ENCODE measurements at regions not wholly inside any gene's neighbourhood (a gene's known extent, or its start where the extent isn't known, plus 50 kb on each side); places are given as distances from the start of the nearest gene placed in this dataset.
A peak's percentile ranks its signal among the peaks of the same experiment; 100 is the strongest.
"Not testable (repeated sequence)": the region's sequence is repeated elsewhere in the genome, so short reads cannot be mapped to it uniquely, and the experiment has no call there.

DNA sequence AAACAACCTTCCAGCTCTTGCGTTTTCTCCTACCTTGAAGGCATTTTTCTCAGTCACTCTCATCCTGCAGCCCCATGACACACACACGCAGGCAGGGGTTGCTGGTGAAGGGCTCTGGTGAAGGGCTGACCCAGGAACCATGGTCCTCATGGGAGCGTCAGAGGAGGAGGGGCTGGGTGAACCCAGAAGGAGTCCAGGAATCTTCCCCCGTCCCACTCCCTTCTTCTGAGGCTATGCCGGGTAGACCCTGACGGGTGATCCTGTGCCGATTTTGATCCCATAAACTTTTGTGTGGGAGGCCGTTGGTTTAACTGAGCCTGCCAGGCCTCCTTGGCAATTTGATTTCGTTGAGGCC is 278.4 kb upstream of the FOXF1 start:
- DNase-seq (ENCODE audit: low spot score), result no peak

DNA sequence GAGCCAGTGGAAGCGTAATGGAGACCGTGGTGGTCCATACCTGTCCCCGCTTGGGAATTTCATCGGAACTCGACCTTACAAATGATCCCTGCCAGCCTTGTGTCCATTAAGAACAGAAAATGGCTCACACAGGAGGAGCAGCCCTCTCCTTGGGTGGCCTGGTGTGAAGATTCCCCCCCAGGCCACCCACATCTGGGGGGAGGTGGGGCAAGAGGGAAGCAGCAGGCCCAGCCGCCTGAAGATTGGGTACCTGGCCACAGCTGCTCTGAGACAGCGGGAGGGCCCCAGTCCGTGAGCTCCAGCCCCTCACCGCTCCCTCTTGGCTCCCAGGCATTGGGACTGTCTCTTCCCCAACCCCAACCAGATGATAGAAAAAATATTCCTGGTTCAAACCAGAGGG is 277.8 kb upstream of the FOXF1 start:
- no peak for DNase-seq (ENCODE audit: low spot score)

- not testable (repeated sequence) for DNase-seq (ENCODE audit: low spot score)
Observed at GRCh38 chr16:86233506-86233905, 276.8 kb upstream of the FOXF1 start.

DNA sequence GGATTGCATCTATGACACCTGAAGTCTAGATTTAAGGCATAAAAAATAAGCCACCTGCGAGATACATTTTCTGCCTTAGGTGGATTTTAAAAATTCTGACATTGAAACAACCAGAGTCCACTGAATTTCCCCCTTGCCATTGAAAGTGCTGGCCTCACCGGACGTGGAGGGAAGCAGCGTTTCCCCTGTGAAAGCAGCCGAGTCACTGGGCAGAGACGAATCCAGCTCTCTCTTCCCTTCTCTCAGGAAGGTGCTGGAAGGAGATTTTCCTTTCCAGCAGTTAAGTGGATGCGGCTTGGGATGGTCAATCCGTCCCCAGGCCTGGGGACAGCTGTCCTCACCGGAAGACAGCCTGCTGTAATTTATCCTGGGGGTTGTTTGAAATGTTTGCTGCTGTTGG is 270.9 kb upstream of the FOXF1 start:
- DNase-seq (ENCODE audit: low spot score), result no peak

DNA sequence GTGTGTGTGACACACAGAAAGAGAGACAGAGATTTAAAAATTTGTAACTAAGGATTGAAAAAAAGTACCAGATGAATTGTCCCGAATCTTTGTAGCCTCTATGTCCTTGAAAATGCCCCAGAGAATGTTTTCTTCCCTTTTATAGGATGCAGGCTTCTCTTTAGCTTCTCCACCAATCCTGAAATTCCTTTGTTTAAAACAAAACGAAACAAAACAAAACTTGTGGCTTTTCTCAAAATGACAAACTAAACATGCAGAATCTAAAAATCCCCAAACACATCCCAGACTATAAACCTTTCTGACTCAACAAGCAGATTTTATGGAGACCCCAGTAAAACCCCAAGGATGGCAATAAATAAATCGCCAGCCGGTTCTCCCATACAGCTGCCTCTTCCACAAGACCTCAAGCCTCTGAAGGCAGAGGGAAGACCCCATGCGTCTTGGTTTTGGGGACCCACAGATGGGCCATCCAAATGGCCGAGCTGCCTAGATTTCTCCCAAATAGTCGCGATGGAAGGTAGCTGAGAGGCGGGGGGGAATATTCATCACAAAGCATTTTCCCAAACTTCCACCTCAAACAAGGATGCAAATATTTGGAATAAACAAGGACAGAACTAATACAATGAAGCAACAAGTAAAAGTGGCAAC is 269.5 kb upstream of the FOXF1 start:
- DNase-seq (ENCODE audit: low spot score), result no peak

GRCh38 chr16:86241681-86242080 is 268.6 kb upstream of the FOXF1 start:
- no peak for DNase-seq (ENCODE audit: low spot score)

DNA sequence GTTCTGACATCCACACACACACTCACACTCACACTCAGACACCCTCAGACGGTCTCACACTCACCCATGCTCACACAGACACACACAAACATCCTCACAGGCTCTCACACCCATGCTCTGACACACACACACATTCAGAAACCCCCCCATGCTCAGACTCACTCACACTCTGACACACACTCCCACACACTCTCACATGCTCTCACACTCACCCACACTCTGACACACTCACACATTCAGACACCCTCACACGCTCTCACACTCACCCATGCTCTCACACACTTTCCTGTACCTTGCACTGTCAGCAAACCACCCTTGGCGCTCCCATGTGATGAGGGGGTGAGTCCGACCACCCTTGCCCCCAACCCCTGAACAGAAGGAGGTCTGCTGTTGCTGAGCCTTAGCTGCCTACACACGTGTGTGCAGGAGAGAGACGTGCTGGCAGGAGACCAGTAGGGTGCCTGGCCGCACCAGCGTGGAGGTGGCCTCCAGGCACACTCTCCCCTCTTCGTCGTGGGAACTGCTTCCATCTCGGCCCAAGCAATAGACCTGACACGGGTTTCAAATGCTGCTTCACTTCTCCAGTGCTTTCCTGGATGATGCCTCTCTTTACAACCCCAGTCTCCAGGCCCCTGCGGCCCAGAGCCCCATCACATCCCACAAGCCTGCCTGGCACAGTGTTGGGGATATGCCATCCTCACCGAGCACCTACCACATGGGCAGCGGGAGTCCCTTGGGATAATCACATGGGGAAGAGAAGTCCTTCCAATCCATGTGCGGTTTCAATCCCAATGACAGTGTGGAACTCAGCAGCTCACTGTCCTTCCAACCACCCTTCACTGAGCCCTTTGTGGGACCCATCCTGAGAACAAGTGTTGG is 267.8 kb upstream of the FOXF1 start:
- no peak for DNase-seq (ENCODE audit: low spot score)

GRCh38 chr16:86243123-86243473 is 267.2 kb upstream of the FOXF1 start:
- no peak for DNase-seq (ENCODE audit: low spot score)

DNA sequence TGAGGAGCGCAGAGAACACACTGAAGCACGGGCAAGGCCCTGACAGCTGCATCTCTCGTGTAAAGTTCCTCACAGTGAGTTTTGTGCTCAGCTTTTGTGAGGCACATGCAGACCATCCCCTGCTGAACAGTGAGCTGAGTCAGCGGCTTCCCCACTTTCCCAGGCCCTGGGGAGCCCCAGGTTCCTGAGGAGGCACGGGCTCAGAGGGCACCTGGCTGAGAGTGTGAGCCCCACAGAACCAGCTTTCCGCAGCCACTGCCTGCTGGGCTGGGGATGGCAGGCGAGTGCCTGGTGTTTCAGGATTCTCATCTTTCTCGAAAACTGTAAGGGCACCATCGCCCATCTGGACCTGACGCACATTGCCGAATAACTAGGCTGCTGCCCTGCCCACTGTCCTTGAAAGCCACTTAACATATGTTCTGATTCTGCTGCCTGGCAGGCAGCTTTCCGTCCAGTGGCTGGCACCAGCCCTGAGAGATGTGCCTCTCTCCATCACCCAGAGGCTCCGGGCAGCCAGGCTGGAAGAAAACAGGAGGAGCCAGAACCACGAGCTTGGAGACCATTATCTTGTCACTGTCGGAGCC is 266.7 kb upstream of the FOXF1 start:
- DNase-seq (ENCODE audit: low spot score), result no peak

DNA sequence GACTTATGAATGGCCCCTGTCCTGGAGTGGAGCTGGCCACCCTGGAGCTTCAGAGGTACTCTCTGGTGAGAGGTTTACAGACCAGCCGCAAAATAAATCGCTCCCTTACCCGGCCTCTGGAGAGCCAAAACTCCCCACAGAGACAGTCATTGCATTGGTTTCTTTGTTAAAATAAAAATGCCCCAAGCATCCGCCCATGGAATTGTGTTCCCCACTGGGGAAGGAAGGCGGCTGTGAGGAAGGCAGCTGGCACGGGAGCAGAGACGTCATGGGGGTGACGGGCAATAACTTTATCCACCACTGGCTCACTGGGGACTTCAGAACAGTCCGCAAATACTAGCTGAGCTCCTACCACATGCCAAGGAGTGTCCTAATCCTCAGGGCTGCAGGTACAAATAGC is 266.2 kb upstream of the FOXF1 start:
- no peak for DNase-seq (ENCODE audit: low spot score)

- no peak for DNase-seq (ENCODE audit: low spot score)
Observed at GRCh38 chr16:86244936-86245335, 265.4 kb upstream of the FOXF1 start.

DNA sequence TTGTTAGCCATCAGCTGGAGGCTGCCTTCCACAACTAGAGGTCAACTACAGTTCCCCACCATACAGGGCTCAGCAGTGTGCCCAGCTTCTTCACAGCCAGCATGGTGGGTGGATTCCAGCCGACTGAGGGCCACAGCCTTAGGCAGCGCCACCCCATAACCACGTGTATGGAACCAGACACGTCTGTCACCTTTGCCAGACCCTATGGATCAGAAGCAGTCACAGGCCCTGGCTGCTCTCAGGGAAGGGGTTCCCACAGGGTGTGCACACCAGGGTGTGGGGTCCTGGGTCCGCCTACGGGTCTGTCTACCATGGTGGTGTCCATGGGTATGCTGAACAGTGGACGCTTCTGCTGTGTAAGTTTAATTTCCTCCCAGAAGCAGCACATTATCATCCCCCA is 265.0 kb upstream of the FOXF1 start:
- DNase-seq (ENCODE audit: low spot score), result no peak

DNA sequence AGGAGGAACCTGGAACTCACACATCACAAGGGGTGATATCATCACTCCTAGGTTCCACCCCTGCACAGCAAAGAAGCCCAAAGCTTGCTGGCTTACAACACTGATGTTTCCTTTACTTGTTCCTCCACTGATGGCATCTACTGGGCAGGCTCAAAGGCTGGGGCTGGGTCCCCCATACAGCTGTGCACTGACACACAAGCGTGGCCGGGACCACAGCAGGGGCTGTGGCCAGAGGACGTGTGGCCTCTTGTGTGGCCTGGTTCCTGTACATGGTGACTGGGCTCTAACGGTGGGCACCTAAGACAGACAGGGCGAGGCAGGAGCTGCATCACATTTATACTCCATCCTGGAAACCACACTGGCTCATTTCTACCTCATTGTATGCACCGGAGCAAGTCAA is 264.4 kb upstream of the FOXF1 start:
- no peak for DNase-seq (ENCODE audit: low spot score)

GRCh38 chr16:86248310-86248905 is 261.9 kb upstream of the FOXF1 start:
- no peak for DNase-seq (ENCODE audit: low spot score)

- DNase-seq (ENCODE audit: low spot score), result no peak
Observed at GRCh38 chr16:86249631-86250030, 260.7 kb upstream of the FOXF1 start.

DNA sequence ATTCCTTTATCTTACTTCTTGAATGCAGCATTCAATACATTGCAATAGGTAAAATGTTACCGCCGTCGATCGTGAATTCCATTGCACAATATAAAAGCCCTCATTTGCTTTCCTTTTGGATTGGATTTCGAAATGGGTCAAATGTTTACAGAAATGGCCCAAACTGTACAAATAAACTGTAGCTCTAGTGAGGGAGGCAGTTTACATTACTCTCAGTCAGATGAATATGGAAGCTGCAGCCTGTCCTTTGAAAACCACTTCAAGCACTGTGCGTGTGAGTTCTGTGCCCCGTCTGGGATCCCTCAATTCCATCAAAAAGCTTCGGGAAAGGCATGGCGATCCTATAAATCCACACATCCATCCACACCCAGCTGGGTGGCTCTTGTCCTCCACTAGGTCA is 258.6 kb upstream of the FOXF1 start:
- DNase-seq (ENCODE audit: low spot score), result no peak

- DNase-seq (ENCODE audit: low spot score), result peak; percentile 49
Observed at GRCh38 chr16:86252596-86252995, 257.7 kb upstream of the FOXF1 start.

- DNase-seq (ENCODE audit: low spot score), result no peak
Observed at GRCh38 chr16:86255966-86256365, 254.4 kb upstream of the FOXF1 start.

DNA sequence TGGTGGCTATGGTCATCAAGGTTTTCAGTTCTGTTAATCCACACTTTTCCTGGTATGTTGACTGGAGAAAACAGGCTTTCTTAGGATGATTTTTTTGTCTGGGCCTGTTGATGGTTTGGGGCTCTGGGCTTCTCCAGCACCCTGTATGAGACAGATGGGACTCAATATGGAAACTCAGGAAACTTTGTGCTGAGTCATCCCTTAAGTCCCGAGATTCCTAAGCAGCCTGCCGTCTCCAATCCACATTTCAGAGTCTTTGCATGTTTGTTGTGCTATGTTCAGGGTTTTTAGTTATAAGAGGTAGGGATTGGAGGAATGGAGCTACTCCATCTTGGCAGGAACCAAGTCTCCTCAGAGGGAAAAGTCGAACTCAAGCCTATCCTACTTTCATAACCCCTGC is 253.3 kb upstream of the FOXF1 start:
- DNase-seq (ENCODE audit: low spot score), result no peak

DNA sequence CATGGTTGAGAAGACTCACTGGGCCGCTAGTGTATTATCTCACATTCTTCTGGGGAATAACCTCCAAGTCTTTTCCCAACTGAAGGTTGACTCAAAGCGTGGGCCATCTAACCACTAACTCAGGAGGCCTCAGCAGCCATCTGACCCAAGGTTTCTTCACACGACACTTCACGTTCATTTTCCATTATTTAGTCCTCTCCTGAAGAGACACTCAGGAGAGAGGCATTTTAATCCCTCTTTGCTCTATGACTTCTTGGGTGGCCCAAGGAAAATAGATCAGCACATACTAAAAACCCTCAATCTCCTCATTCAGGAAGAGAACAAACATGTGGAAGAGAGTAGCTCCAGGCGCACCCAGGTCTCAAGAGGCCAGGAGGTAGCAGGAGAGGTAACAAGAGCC is 252.8 kb upstream of the FOXF1 start:
- no peak for DNase-seq (ENCODE audit: low spot score)

DNA sequence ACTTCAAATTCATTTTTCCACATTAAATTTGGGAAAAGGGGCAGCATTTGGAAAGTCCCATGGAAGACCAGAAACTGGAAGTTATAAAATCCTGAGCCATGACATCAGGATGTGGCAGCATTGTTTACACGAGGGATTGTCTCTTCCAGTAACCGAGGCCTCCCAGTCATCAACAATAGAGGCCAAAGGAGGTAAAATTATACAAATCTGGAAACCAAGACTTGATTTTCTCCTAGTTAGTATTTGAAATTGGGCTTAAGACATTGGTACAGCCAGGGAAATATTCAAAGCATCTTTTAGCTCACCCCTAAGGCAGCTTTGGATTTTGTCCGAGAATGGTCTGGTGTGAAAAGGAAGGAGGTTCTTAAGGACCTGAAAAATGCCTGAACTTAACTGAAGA is 251.6 kb upstream of the FOXF1 start:
- DNase-seq (ENCODE audit: low spot score), result no peak

DNA sequence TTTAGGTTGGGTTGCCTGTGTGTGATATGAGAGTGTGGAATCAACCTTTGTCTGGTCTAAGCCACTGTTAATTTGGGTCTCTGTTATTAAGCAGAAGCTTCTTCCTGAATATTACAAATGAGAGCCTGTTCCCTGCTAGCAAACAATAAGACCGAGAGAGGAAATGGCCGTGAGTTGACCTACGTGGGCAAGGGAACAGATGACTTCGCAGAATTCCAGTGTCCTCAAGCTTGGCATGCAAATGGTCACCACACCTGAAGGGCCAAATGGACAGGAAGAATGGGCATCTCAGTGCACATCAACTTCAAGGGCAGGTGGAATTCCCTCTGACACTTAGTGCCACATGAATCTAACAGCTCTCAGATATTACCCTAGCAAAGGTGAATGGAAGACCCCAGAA is 250.8 kb upstream of the FOXF1 start:
- no peak for DNase-seq (ENCODE audit: low spot score)

DNA sequence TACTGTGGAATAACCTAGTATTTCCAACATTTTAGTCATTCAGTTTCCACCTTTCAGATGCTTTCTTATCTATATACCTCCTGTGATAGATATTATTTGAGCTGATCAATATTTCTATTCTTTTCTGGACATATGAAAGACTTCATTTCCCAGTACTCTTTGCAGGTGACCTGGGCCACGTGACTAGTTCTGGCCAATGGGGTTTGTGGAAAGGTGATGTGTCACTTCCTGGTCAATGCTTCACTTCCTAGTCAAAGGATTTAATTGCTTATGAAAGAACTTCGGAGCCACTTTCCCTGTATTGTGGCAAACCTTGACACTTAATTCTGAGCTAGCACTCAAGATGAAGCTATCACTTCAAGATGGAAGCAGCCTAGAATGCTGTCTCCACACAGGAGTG is 248.9 kb upstream of the FOXF1 start:
- no peak for DNase-seq (ENCODE audit: low spot score)

Data from GM03348 (cell line).